SU-DHL-6 (cell line): ENCODE measurements at regions not wholly inside any gene's neighbourhood (a gene's known extent, or its start where the extent isn't known, plus 50 kb on each side); places are given as distances from the start of the nearest gene placed in this dataset.

ENCODE experiments used
- EZH2phosphoT487 ChIP-seq: fragments of 200-600 bp; sonication (generic), shearing (Covaris generic); conservative IDR thresholded peaks from 2 replicates; pipeline ENCODE4 v1.6.1; 2018; ENCODE audit warnings: mild to moderate bottlenecking, antibody characterized with exemption, low read length, moderate library complexity, mixed read lengths
- TF ChIP-seq, protein P1 (sequence below): fragments of 200-600 bp; sonication (generic); IDR thresholded peaks from one replicate; pipeline ENCODE4 v1.5.1; 2017; ENCODE audit warnings: antibody characterized with exemption, mild to moderate bottlenecking, low read length, moderate library complexity; ENCODE audit not compliant: insufficient read depth, poor library complexity, severe bottlenecking

DNA sequence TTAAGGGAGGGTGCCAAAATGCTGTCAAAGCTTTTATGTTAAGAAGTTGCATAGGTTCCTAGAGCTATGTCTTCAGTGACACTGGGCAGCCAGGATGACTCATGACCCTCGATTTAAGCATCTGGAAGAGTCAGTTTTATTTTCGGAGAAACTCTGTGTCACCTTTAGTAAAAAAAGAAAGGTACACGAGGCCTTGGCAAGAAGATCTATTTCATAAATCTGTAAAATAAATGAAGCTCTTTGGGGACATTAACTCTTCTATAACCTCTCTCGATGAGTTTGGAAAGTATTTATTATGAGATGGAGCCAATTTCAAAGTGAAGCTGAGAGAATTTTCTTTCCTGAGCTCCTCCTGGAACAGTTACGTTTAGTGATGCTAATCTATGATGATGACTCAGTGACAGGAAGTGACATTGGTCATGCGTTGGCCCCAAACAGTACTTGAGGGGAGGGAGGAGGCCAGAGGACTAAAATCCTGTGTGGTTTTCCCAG lies 156.5 kb downstream of the HLX start:
- TF ChIP-seq, protein P1, sequence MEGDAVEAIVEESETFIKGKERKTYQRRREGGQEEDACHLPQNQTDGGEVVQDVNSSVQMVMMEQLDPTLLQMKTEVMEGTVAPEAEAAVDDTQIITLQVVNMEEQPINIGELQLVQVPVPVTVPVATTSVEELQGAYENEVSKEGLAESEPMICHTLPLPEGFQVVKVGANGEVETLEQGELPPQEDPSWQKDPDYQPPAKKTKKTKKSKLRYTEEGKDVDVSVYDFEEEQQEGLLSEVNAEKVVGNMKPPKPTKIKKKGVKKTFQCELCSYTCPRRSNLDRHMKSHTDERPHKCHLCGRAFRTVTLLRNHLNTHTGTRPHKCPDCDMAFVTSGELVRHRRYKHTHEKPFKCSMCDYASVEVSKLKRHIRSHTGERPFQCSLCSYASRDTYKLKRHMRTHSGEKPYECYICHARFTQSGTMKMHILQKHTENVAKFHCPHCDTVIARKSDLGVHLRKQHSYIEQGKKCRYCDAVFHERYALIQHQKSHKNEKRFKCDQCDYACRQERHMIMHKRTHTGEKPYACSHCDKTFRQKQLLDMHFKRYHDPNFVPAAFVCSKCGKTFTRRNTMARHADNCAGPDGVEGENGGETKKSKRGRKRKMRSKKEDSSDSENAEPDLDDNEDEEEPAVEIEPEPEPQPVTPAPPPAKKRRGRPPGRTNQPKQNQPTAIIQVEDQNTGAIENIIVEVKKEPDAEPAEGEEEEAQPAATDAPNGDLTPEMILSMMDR = no peak
- no peak for TF ChIP-seq EZH2phosphoT487
